Skeletal muscle tissue (tissue), 3 donors: ENCODE measurements at regions not wholly inside any gene's neighbourhood (a gene's known extent, or its start where the extent isn't known, plus 50 kb on each side); places are given as distances from the start of the nearest gene placed in this dataset.
"Not testable (repeated sequence)": the region's sequence is repeated elsewhere in the genome, so short reads cannot be mapped to it uniquely, and the experiment has no call there.

ENCODE experiments used
- H3K27ac ChIP-seq: one replicate; pipeline ENCODE4 v1.7.0; 2013; ENCODE audit warnings: mild to moderate bottlenecking, low read depth, low read length, inconsistent platforms
- H3K27me3 ChIP-seq, 3 donors: one replicate each; pipeline ENCODE4 v1.7.0; 2013; ENCODE audit warnings: low read length in 3 of 3; ENCODE audit not compliant: control insufficient read depth in 3 of 3, insufficient read depth in 3 of 3
- H3K36me3 ChIP-seq, 3 donors: one replicate each; pipeline ENCODE4 v1.7.0; 2013; ENCODE audit warnings: low read length in 3 of 3; ENCODE audit not compliant: control insufficient read depth in 3 of 3, insufficient read depth in 3 of 3
- H3K4me1 ChIP-seq, 3 donors: one replicate each; pipeline ENCODE4 v1.7.0; 2013; ENCODE audit warnings: low read length in 3 of 3, mild to moderate bottlenecking in 3 of 3; ENCODE audit not compliant: control insufficient read depth in 3 of 3, insufficient read depth in 3 of 3
- H3K4me3 ChIP-seq, 3 donors: one replicate each; pipeline ENCODE4 v1.7.0; 2013; ENCODE audit warnings: low read length in 3 of 3
- H3K9ac ChIP-seq, 3 donors: one replicate each; pipeline ENCODE4 v1.7.0; 2013; ENCODE audit warnings: low read length in 3 of 3, mild to moderate bottlenecking in 3 of 3, moderate library complexity in 2 of 3, low read depth in 1 of 3
- H3K9me3 ChIP-seq, 3 donors: one replicate each; pipeline ENCODE4 v1.7.0; 2013; ENCODE audit warnings: low read length in 3 of 3; ENCODE audit not compliant: control insufficient read depth in 3 of 3
- donor health status: Osteomylitis.

GRCh38 chr14:105943973-105944602 lies 417.7 kb downstream of the TMEM121 start:
- Histone ChIP-seq H3K9me3 (peaks cover 0 to 6% (median 4%) of the 10 kb centered on the region in 3 donors), H3K27me3 (no peaks in the 10 kb centered on the region), H3K36me3 (no peaks in the 10 kb centered on the region), H3K4me3 (no peak overlapping the region), H3K4me1 (no peaks in the 10 kb centered on the region), H3K27ac (no peak overlapping the region), H3K9ac (no peak overlapping the region)

DNA sequence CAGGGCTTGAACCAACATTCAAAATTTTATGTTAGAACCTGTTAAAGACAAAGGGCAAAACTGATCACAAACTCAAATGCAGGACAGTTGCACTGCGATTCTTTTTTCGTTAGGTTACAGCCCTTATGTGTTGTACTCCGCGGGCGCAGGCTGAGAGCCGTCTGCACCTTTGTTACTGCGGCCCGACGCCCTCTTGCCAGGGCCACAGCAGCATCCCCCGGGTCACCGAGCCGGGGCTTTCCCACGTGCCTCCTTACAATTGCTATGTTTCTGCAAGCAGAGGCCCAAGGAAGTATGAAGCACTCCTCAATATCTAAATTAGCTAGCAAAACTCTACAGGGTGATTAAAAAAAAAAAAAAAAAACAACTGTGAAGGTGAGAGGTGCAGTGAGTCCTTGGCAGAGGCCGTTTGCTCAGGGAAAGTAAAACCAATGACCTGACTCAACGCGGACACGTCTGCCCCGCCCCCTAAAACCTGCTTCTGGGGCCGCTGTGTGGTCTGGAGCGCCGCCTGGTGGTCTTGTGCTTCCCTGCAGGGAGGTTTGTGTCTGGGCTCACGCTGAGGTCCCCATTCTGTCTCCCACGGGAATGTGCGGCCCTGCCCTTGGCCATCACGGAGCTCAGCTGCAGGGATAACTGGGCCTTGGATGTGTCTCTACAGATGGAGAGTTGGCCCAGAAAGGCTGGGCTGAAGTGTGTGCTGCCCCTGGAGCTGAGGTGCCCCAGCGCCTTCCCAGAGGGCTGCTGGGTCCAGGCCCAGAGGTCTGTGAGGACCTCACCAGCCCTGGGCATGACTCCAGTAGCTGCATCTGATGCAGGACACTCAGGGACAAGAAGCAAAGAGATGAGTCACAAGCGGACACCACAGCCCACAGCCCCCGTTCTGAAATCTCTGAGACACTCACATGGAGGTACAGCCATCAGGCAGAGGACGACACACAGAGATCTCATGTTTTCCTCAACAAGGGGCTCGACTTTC lies 418.5 kb downstream of the TMEM121 start:
- Histone ChIP-seq H3K27ac (no peak overlapping the region), H3K9ac (no peak overlapping the region), H3K36me3 (no peaks in the 10 kb centered on the region), H3K4me3 (no peak overlapping the region), H3K9me3 (peaks cover 0 to 1% (median under 1%) of the 10 kb centered on the region in 3 donors), H3K27me3 (no peaks in the 10 kb centered on the region), H3K4me1 (no peaks in the 10 kb centered on the region)

- H3K9ac ChIP-seq: no peak overlapping the region
- H3K4me1 ChIP-seq: no peaks in the 10 kb centered on the region
- H3K27me3 ChIP-seq: no peaks in the 10 kb centered on the region
- H3K4me3 ChIP-seq: no peak overlapping the region
- H3K36me3 ChIP-seq: no peaks in the 10 kb centered on the region
- H3K9me3 ChIP-seq: no peaks in the 10 kb centered on the region
- no peak overlapping the region for H3K27ac ChIP-seq
Observed at GRCh38 chr14:105945896-105946295, 419.5 kb downstream of the TMEM121 start.

DNA sequence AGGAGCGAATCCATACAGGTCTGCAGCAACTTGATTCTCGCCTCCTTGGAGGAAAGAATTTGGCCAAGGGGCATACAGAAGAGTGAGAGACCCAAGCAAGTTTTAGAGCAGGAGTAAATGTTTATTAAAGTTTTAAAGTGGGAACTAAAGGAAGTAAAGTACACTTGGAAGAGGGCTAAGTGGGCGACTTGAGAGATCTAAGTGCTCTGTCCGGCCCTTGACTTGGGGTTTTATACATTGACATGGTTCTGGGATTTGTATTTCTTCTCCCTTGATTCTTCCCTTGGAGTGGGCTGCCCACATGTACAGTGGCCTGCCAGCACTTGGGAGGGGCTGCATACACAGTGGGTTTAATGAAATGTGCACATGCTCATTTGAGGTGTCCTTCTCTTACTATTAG lies 421.2 kb downstream of the TMEM121 start:
- no peak overlapping the region for H3K27ac ChIP-seq
- H3K4me1 ChIP-seq: no peaks in the 10 kb centered on the region
- H3K4me3 ChIP-seq: no peak overlapping the region
- peaks cover 0 to 5% (median 0%) of the 10 kb centered on the region in 3 donors for H3K27me3 ChIP-seq
- H3K9ac ChIP-seq: no peak overlapping the region
- H3K36me3 ChIP-seq: no peaks in the 10 kb centered on the region
- H3K9me3 ChIP-seq: no peaks in the 10 kb centered on the region

- not testable (repeated sequence) for H3K4me1 ChIP-seq, H3K36me3 ChIP-seq, H3K9ac ChIP-seq, H3K27me3 ChIP-seq, H3K27ac ChIP-seq, H3K4me3 ChIP-seq, H3K9me3 ChIP-seq
Observed at GRCh38 chr14:105948955-105949354, 422.6 kb downstream of the TMEM121 start.

DNA sequence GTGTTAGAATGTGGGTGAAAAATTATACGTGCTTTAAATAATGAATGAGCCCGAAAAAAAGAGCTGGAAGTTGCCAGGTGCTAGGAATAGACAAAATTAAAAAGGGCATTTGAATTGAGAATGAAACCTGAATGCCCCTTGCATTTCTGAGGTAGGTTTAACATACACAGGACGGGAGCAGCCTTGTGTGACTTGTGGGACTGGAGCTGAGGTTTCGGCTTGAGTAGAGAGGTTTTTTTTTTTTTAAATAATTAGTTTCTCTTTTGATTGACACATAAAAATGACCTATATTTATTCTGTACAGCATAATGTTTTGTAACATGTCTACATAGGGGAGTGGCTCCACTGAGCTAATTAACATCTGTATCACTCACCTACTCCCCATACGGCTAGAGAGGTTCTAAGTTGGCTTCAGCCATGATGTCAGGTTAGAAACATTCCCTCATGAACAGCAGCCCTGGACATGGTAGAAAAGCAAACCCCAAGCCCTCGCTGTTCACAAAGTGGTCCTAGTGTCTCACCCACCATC lies 424.0 kb downstream of the TMEM121 start:
- not testable (repeated sequence) for H3K4me3 ChIP-seq, H3K27ac ChIP-seq, H3K4me1 ChIP-seq, H3K9ac ChIP-seq, H3K36me3 ChIP-seq, H3K27me3 ChIP-seq, H3K9me3 ChIP-seq

DNA sequence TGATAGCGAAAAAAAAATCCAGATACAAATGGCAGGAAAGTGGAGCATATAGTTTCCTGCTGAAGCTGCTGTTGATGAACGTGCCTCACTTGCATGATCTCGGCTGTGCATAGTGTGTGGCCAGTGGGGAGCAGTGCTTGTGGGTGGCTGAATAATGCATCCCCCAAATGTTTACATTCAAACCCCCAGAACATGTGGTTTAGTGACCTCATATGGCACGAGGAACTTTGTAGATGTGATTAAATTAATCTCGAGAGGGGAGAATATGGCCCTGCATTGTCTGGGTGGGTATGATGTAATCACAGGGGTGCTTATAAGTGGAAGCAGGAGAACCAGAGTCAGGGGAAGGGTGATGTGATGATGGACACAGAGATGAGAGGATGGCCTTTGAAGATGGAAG lies 425.0 kb downstream of the TMEM121 start:
- peaks cover 0 to 5% (median 0%) of the 10 kb centered on the region in 3 donors for H3K27me3 ChIP-seq
- H3K36me3 ChIP-seq: no peaks in the 10 kb centered on the region
- no peak overlapping the region for H3K4me3 ChIP-seq
- no peaks in the 10 kb centered on the region for H3K9me3 ChIP-seq
- H3K9ac ChIP-seq: no peak overlapping the region
- no peak overlapping the region for H3K27ac ChIP-seq
- no peaks in the 10 kb centered on the region for H3K4me1 ChIP-seq

GRCh38 chr14:105952222-105952621 lies 425.8 kb downstream of the TMEM121 start:
- no peak overlapping the region for H3K4me3 ChIP-seq
- H3K4me1 ChIP-seq: no peaks in the 10 kb centered on the region
- no peaks in the 10 kb centered on the region for H3K36me3 ChIP-seq
- H3K9me3 ChIP-seq: no peaks in the 10 kb centered on the region
- peaks cover 0 to 5% (median 0%) of the 10 kb centered on the region in 3 donors for H3K27me3 ChIP-seq
- H3K9ac ChIP-seq: no peak overlapping the region
- no peak overlapping the region for H3K27ac ChIP-seq

DNA sequence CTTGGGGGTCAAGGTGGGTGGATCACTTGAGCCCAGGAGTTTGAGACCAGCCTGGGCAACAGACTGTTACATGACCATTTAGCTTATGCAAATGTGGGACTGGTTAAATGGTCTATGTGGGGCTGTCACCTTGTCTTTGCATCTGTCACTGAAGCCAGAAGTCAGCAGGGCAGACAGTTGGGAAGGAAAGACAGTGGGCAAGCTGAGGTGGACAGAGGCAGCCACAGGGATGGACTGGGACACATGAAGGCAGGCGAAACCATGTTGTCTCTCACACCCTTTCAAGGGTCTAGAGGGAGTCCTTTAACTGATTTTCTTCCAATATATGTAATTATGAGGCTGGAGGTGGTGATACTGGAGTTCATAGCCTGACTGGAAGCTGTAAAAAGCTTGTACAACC lies 426.4 kb downstream of the TMEM121 start:
- peaks cover 0 to 5% (median 0%) of the 10 kb centered on the region in 3 donors for H3K27me3 ChIP-seq
- H3K27ac ChIP-seq: no peak overlapping the region
- H3K9me3 ChIP-seq: no peaks in the 10 kb centered on the region
- H3K4me1 ChIP-seq: no peaks in the 10 kb centered on the region
- no peak overlapping the region for H3K9ac ChIP-seq
- H3K4me3 ChIP-seq: no peak overlapping the region
- no peaks in the 10 kb centered on the region for H3K36me3 ChIP-seq

- H3K27ac ChIP-seq, H3K9me3 ChIP-seq, H3K27me3 ChIP-seq, H3K4me3 ChIP-seq, H3K36me3 ChIP-seq, H3K9ac ChIP-seq, H3K4me1 ChIP-seq: not testable (repeated sequence)
Observed at GRCh38 chr14:105961625-105962024, 435.2 kb downstream of the TMEM121 start.
